AG09309 (cell line): ENCODE measurements at regions not wholly inside any gene's neighbourhood (a gene's known extent, or its start where the extent isn't known, plus 50 kb on each side); places are given as distances from the start of the nearest gene placed in this dataset.

Experiments used
- DNase-seq: peaks from one replicate; pipeline ENCODE4 v3.0.0-alpha.2; 2010; ENCODE audit warnings: low read depth
- H3K4me3 ChIP-seq: 2 replicates; pipeline ENCODE4 v1.5.1; 2011; ENCODE audit warnings: mild to moderate bottlenecking, low read depth, low read length, moderate library complexity; ENCODE audit not compliant: control insufficient read depth
- CTCF ChIP-seq: IDR thresholded peaks from 2 replicates; pipeline ENCODE4 v1.5.1; 2011; ENCODE audit warnings: mild to moderate bottlenecking, low read depth, low read length, inconsistent platforms; ENCODE audit not compliant: insufficient read depth, control insufficient read depth; ENCODE audit errors: missing control alignments

- no peak for TF ChIP-seq CTCF
- DNase-seq: no peak
These were observed 251.7 kb downstream of the VGLL3 start for GRCh38 chr3:86739244-86739643.

GRCh38 chr3:86738684-86739083 lies 252.3 kb downstream of the VGLL3 start:
- DNase-seq: no peak
- no peak overlapping the region for H3K4me3 ChIP-seq
- no peak for TF ChIP-seq CTCF

More at GRCh38 chr3:86739244-86739643, 251.7 kb downstream of the VGLL3 start:
- no peak overlapping the region for H3K4me3 ChIP-seq

- TF ChIP-seq CTCF: no peak
- no peak overlapping the region for H3K4me3 ChIP-seq
- DNase-seq: no peak
These were observed 253.4 kb downstream of the VGLL3 start for GRCh38 chr3:86737517-86737916.

- H3K4me3 ChIP-seq: no peak overlapping the region
- no peak for DNase-seq
- TF ChIP-seq CTCF: no peak
These were observed 257.7 kb downstream of the VGLL3 start for GRCh38 chr3:86733257-86733656.

- DNase-seq: no peak
- H3K4me3 ChIP-seq: no peak overlapping the region
- no peak for TF ChIP-seq CTCF
These were observed 259.4 kb downstream of the VGLL3 start for GRCh38 chr3:86731501-86731901.

GRCh38 chr3:86723433-86723832 lies 267.5 kb downstream of the VGLL3 start:
- TF ChIP-seq CTCF: no peak
- DNase-seq: no peak
- no peak overlapping the region for H3K4me3 ChIP-seq

GRCh38 chr3:86711634-86712033 lies 279.3 kb downstream of the VGLL3 start:
- DNase-seq: no peak
- no peak overlapping the region for H3K4me3 ChIP-seq
- TF ChIP-seq CTCF: no peak
